CD4-positive, CD25-positive, alpha-beta regulatory T cell (primary cell): ENCODE measurements at regions not wholly inside any gene's neighbourhood (a gene's known extent, or its start where the extent isn't known, plus 50 kb on each side); places are given as distances from the start of the nearest gene placed in this dataset.
"Not testable (repeated sequence)": the region's sequence is repeated elsewhere in the genome, so short reads cannot be mapped to it uniquely, and the experiment has no call there.

ENCODE experiments used
- ATAC-seq, 2 donors: fragments of 150-1000 bp; cut with Tn5 transposase; one replicate each; pipeline ENCODE4 v1.10.0; 2021; ENCODE audit warnings: low read depth in 2 of 2, moderate number of reproducible peaks in 2 of 2, moderate library complexity in 1 of 2
- DNase-seq, 3 donors: peaks; one replicate each; pipeline versions ENCODE4 v3.0.0 to v3.0.0-alpha.2; 2012 to 2022; ENCODE audit warnings: mixed read lengths in 1 of 3
- H3K27ac ChIP-seq: one replicate; pipeline ENCODE4 v1.7.0; 2013; ENCODE audit warnings: mild to moderate bottlenecking, low read length; ENCODE audit not compliant: insufficient read depth, poor library complexity, severe bottlenecking
- H3K27me3 ChIP-seq: one replicate; pipeline ENCODE4 v1.7.0; 2013; ENCODE audit warnings: low read length; ENCODE audit not compliant: control insufficient read depth, insufficient read depth
- H3K36me3 ChIP-seq: one replicate; pipeline ENCODE4 v1.7.0; 2013; ENCODE audit warnings: mild to moderate bottlenecking, low read length, moderate library complexity; ENCODE audit not compliant: control insufficient read depth, insufficient read depth
- H3K4me1 ChIP-seq: 2 replicates; pipeline ENCODE4 v1.7.0; 2013; ENCODE audit warnings: mild to moderate bottlenecking, low read length; ENCODE audit not compliant: insufficient read depth, control insufficient read depth, poor library complexity, severe bottlenecking
- H3K4me3 ChIP-seq: one replicate; pipeline ENCODE4 v1.7.0; 2013; ENCODE audit warnings: low read depth, mild to moderate bottlenecking, low read length, moderate library complexity
- H3K9me3 ChIP-seq, 2 experiments: 1 replicate in 1 of 2; 2 replicates in 1 of 2; pipeline ENCODE4 v1.7.0; 2013; ENCODE audit warnings: low read length in 2 of 2, mild to moderate bottlenecking in 1 of 2, moderate library complexity in 1 of 2; ENCODE audit not compliant: control insufficient read depth in 2 of 2
- H3K27ac Mint-ChIP-seq, 3 donors: one replicate each; pipeline ENCODE4 v1.8.0; 2020 to 2022; ENCODE audit warnings: mild to moderate bottlenecking in 3 of 3, mixed read lengths in 3 of 3, moderate library complexity in 2 of 3
- H3K27me3 Mint-ChIP-seq: one replicate; pipeline ENCODE4 v1.8.0; 2022; ENCODE audit warnings: mild to moderate bottlenecking, mixed read lengths
- H3K36me3 Mint-ChIP-seq: one replicate; pipeline ENCODE4 v1.8.0; 2020; ENCODE audit warnings: mixed read lengths
- H3K4me1 Mint-ChIP-seq, 4 donors: one replicate each; pipeline ENCODE4 v1.8.0; 2020 to 2022; ENCODE audit warnings: mixed read lengths in 4 of 4, mild to moderate bottlenecking in 1 of 4
- H3K4me3 Mint-ChIP-seq, 4 donors: one replicate each; pipeline ENCODE4 v1.8.0; 2020 to 2022; ENCODE audit warnings: mild to moderate bottlenecking in 4 of 4, mixed read lengths in 4 of 4, moderate library complexity in 3 of 4
- H3K9me3 Mint-ChIP-seq, 7 donors: one replicate each; pipeline ENCODE4 v1.8.0; 2020 to 2022; ENCODE audit warnings: mixed read lengths in 7 of 7, mild to moderate bottlenecking in 3 of 7, moderate library complexity in 2 of 7

GRCh38 chr5:142400415-142400814 lies 75.6 kb upstream of the SPRY4 start:
- H3K4me3 Mint-ChIP-seq = no peak overlapping the region
- no peak overlapping the region for H3K4me3 ChIP-seq
- no peaks in the 10 kb centered on the region for H3K27me3 ChIP-seq
- peaks cover 5% of the 10 kb centered on the region for H3K27me3 Mint-ChIP-seq
- no peaks in the 10 kb centered on the region for H3K4me1 ChIP-seq
- H3K27ac ChIP-seq = no peak overlapping the region
- H3K9me3 Mint-ChIP-seq = peaks cover 0 to 20% (median 8%) of the 10 kb centered on the region in 7 donors
- peaks cover 0 to 2% (median 0%) of the 10 kb centered on the region in 4 donors for H3K4me1 Mint-ChIP-seq
- DNase-seq = no peak
- peaks cover 6% of the 10 kb centered on the region for H3K36me3 Mint-ChIP-seq
- H3K27ac Mint-ChIP-seq = no peak overlapping the region
- no peak for ATAC-seq
- peaks cover 13 to 15% of the 10 kb centered on the region in 2 experiments for H3K9me3 ChIP-seq
- no peaks in the 10 kb centered on the region for H3K36me3 ChIP-seq

DNA sequence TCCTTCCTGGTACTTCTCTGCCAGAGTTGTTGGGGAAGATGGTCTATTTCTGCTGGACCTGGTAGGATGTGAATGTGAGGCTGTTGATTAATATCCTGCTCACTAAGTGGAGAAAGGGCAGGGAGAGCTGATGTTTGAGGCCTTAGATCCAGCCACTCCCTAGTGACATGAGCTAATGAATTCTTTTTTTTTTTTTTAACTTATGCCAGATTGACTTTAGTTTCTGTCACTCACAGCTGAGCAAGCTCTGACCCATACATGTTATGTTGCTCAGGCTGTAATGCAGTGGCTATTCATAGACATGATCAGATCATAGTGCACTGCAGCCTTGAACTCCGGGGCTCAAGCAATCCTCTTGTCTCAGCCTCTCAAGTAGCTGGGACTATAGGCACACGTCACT lies 75.1 kb upstream of the SPRY4 start:
- no peaks in the 10 kb centered on the region for H3K4me1 ChIP-seq
- no peaks in the 10 kb centered on the region for H3K27me3 ChIP-seq
- H3K4me3 Mint-ChIP-seq = no peak overlapping the region
- H3K36me3 Mint-ChIP-seq = peaks cover 6% of the 10 kb centered on the region
- H3K4me3 ChIP-seq = no peak overlapping the region
- no peak for ATAC-seq
- H3K36me3 ChIP-seq = no peaks in the 10 kb centered on the region
- H3K9me3 ChIP-seq = peaks cover 13 to 15% of the 10 kb centered on the region in 2 experiments
- H3K9me3 Mint-ChIP-seq = peaks cover 0 to 24% (median 8%) of the 10 kb centered on the region in 7 donors
- peaks cover 0 to 2% (median 0%) of the 10 kb centered on the region in 4 donors for H3K4me1 Mint-ChIP-seq
- H3K27me3 Mint-ChIP-seq = peaks cover 5% of the 10 kb centered on the region
- no peak overlapping the region for H3K27ac ChIP-seq
- DNase-seq = no peak
- H3K27ac Mint-ChIP-seq = no peak overlapping the region

DNA sequence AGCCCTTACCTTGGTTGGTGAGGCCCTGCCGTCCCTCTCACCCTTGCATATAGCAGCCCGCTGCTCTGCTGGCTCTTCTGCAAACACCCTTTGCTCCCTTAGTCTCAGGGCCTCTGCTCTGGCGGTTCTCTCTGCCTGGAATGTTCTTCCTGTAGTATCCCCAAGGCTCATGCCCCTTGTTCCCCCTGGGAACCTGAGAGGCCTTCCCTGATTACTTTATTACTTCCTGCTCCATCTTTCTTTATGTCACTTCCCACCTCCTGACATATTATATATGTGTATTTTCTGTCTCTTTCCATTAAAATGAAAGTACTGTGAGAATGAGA lies 73.9 kb upstream of the SPRY4 start:
- Histone ChIP-seq H3K9me3 (peaks cover 13 to 15% of the 10 kb centered on the region in 2 experiments), H3K36me3 (no peaks in the 10 kb centered on the region), H3K27me3 (no peaks in the 10 kb centered on the region), H3K4me3 (no peak overlapping the region), H3K27ac (no peak overlapping the region), H3K4me1 (no peaks in the 10 kb centered on the region)
- Mint-ChIP-seq H3K36me3 (peaks cover 6% of the 10 kb centered on the region), H3K4me3 (peak overlapping the region in 1 of 4 donors; percentile 29), H3K27me3 (peaks cover 5% of the 10 kb centered on the region), H3K9me3 (peaks cover 0 to 24% (median 8%) of the 10 kb centered on the region in 7 donors), H3K27ac (no peak overlapping the region), H3K4me1 (peaks cover 0 to 2% (median 0%) of the 10 kb centered on the region in 4 donors)
- DNase-seq = no peak
- ATAC-seq = no peak

GRCh38 chr5:142398011-142398729 lies 73.3 kb upstream of the SPRY4 start:
- H3K4me3 Mint-ChIP-seq, ATAC-seq, H3K4me1 Mint-ChIP-seq, H3K4me3 ChIP-seq, DNase-seq, H3K27me3 ChIP-seq, H3K27me3 Mint-ChIP-seq, H3K27ac ChIP-seq, H3K4me1 ChIP-seq, H3K36me3 Mint-ChIP-seq, H3K27ac Mint-ChIP-seq, H3K36me3 ChIP-seq: not testable (repeated sequence)
- peaks cover 13 to 15% of the 10 kb centered on the region in 2 experiments for H3K9me3 ChIP-seq
- H3K9me3 Mint-ChIP-seq = peaks cover 0 to 24% (median 8%) of the 10 kb centered on the region in 7 donors

GRCh38 chr5:142397178-142397577 lies 72.4 kb upstream of the SPRY4 start:
- no peak for DNase-seq

GRCh38 chr5:142396436-142397038 lies 71.7 kb upstream of the SPRY4 start:
- no peaks in the 10 kb centered on the region for H3K4me1 ChIP-seq
- Mint-ChIP-seq H3K27ac (peak overlapping the region in 1 of 3 donors; percentile 39), H3K4me3 (no peak overlapping the region), H3K27me3 (peaks cover 9% of the 10 kb centered on the region), H3K9me3 (peaks cover 0 to 24% (median 8%) of the 10 kb centered on the region in 7 donors), H3K4me1 (peaks cover 0 to 2% (median 0%) of the 10 kb centered on the region in 4 donors), H3K36me3 (peaks cover 6% of the 10 kb centered on the region)
- ATAC-seq = no peak
- H3K36me3 ChIP-seq = no peaks in the 10 kb centered on the region
- H3K27me3 ChIP-seq = no peaks in the 10 kb centered on the region
- peaks cover 13 to 15% of the 10 kb centered on the region in 2 experiments for H3K9me3 ChIP-seq
- no peak overlapping the region for H3K4me3 ChIP-seq
- no peak for DNase-seq
- no peak overlapping the region for H3K27ac ChIP-seq

More at GRCh38 chr5:142397178-142397577, 72.4 kb upstream of the SPRY4 start:
- Histone ChIP-seq H3K27ac (no peak overlapping the region), H3K27me3 (no peaks in the 10 kb centered on the region), H3K4me1 (no peaks in the 10 kb centered on the region), H3K36me3 (no peaks in the 10 kb centered on the region), H3K9me3 (peaks cover 13 to 15% of the 10 kb centered on the region in 2 experiments), H3K4me3 (no peak overlapping the region)
- Mint-ChIP-seq H3K27ac (peak overlapping the region in 1 of 3 donors; percentile 32), H3K27me3 (peaks cover 9% of the 10 kb centered on the region), H3K9me3 (peaks cover 0 to 24% (median 8%) of the 10 kb centered on the region in 7 donors), H3K4me1 (peaks cover 0 to 2% (median 0%) of the 10 kb centered on the region in 4 donors), H3K4me3 (no peak overlapping the region), H3K36me3 (peaks cover 6% of the 10 kb centered on the region)
- no peak for ATAC-seq

DNA sequence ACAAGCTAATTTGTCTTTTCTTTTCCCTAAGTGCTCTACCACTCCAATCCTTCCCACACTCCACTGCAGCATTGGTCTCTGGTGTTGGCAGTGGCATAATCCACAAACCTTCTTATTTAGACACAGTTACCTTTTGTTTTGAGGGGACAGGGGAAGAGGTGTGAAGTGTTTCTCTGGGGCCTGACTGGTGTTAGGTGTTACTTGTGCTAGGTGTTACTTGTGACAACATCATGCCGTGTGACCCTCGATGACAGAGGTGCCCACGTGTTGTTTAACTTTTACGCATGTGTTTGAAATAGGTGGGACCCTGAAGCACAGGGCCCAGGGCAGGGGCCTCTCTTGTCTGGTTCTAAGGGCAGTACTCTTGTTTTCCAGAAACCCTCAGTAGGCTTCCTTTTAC lies 70.5 kb upstream of the SPRY4 start:
- H3K27ac Mint-ChIP-seq = no peak overlapping the region
- no peak overlapping the region for H3K27ac ChIP-seq
- peaks cover 0 to 2% (median 0%) of the 10 kb centered on the region in 4 donors for H3K4me1 Mint-ChIP-seq
- no peaks in the 10 kb centered on the region for H3K27me3 ChIP-seq
- H3K4me1 ChIP-seq = no peaks in the 10 kb centered on the region
- H3K27me3 Mint-ChIP-seq = peaks cover 5% of the 10 kb centered on the region
- H3K36me3 ChIP-seq = no peaks in the 10 kb centered on the region
- ATAC-seq = no peak
- no peak overlapping the region for H3K4me3 ChIP-seq
- H3K36me3 Mint-ChIP-seq = peaks cover 6% of the 10 kb centered on the region
- DNase-seq = no peak
- peaks cover 0 to 24% (median 8%) of the 10 kb centered on the region in 7 donors for H3K9me3 Mint-ChIP-seq
- peak overlapping the region in 1 of 4 donors; percentile 24 for H3K4me3 Mint-ChIP-seq
- H3K9me3 ChIP-seq = peaks cover 13 to 15% of the 10 kb centered on the region in 2 experiments
